ENCODE measurements at regions not wholly inside any gene's neighbourhood (a gene's known extent, or its start where the extent isn't known, plus 50 kb on each side); places are given as distances from the start of the nearest gene placed in this dataset.

GRCh38 chr4:161005746-161006145, 1158.1 kb downstream of the FSTL5 start (continued):
- TF ChIP-seq ZBTB33 (IDR thresholded peaks at IDR 0.05) (no peak), HDAC6 (IDR thresholded peaks at IDR 0.05; ENCODE audit: unreplicated experiment) (no peak), CBX3 (IDR thresholded peaks at IDR 0.05; ENCODE audit: borderline replicate concordance, low read depth) (no peak), ZNF592 (IDR thresholded peaks at IDR 0.05) (no peak)

- intact Hi-C loops (cut with micrococcal nuclease; ENCODE audit: unreplicated experiment) (no loop called here), in situ Hi-C loops (cut with MboI) (no loop called here)
- Histone ChIP-seq H2AFZ (ENCODE audit: control insufficient read depth, low read depth, low read length) (no peak overlapping the region), H3K27ac (ENCODE audit: control insufficient read depth, insufficient read depth) (no peak overlapping the region), H4K20me1 (ENCODE audit: control insufficient read depth, insufficient read depth) (no peaks in the 10 kb centered on the region), H3K9ac (ENCODE audit: control insufficient read depth, insufficient read depth, low read length) (no peak overlapping the region), H3K4me2 (ENCODE audit: control insufficient read depth, insufficient read depth) (no peak overlapping the region), H3K36me3 (ENCODE audit: control insufficient read depth in 2 of 2, insufficient read depth in 2 of 2, low read length in 1 of 2) (no peaks in the 10 kb centered on the region), H3K4me3 (no peak overlapping the region), H3K9me3 (replicated peaks; ENCODE audit: control insufficient read depth, insufficient read depth, low read length) (no peaks in the 10 kb centered on the region), H3K79me2 (ENCODE audit: control insufficient read depth, insufficient read depth, low read length) (no peaks in the 10 kb centered on the region), H3K4me1 (ENCODE audit: control insufficient read depth, insufficient read depth, low read length) (no peaks in the 10 kb centered on the region), H3K27me3 (replicated peaks in 1 of 2; ENCODE audit: control insufficient read depth in 2 of 2, insufficient read depth in 2 of 2, low read length in 1 of 2) (no peaks in the 10 kb centered on the region)
- no TSS peak for BruUV-seq (replicated peaks)
- FAIRE-seq, result no peak
- TF ChIP-seq RUNX3 (IDR thresholded peaks at IDR 0.05; ENCODE audit: low read length), result no peak
- TF ChIP-seq ZBED1 (IDR thresholded peaks at IDR 0.05; ENCODE audit: borderline replicate concordance), result no peak
- TF ChIP-seq LARP7 (IDR thresholded peaks at IDR 0.05), result no peak
- TF ChIP-seq GABPA (IDR thresholded peaks at IDR 0.05; ENCODE audit: low read depth), result no peak
- TF ChIP-seq NFIC (IDR thresholded peaks at IDR 0.05; ENCODE audit: low read depth, low read length), result no peak
- TF ChIP-seq RAD21 (IDR thresholded peaks at IDR 0.05; ENCODE audit: insufficient read depth, low read depth, low read length), result no peak
- no peak for TF ChIP-seq BHLHE40 (IDR thresholded peaks at IDR 0.05; ENCODE audit: borderline replicate concordance in 1 of 2, low read depth in 2 of 2, low read length in 1 of 2)
- no peak for TF ChIP-seq BCL3 (IDR thresholded peaks at IDR 0.05; ENCODE audit: borderline replicate concordance, insufficient read depth, low read depth, low read length, poor library complexity, severe bottlenecking)
- no peak for TF ChIP-seq SMAD1 (IDR thresholded peaks at IDR 0.05; ENCODE audit: low read depth, partially characterized antibody)
- TF ChIP-seq ATF7 (IDR thresholded peaks at IDR 0.05; ENCODE audit: low read depth), result no peak
- no peak for TF ChIP-seq KLF5 (IDR thresholded peaks at IDR 0.05; ENCODE audit: partially characterized antibody)
- no peak for TF ChIP-seq TAF1 (IDR thresholded peaks at IDR 0.05; ENCODE audit: borderline replicate concordance, low read depth, low read length)
- TF ChIP-seq SMC3 (IDR thresholded peaks at IDR 0.05; ENCODE audit: borderline replicate concordance, low read length), result no peak
- CTCF ChIA-PET, result no interaction called here
- RAD21 ChIA-PET (ENCODE audit: unreplicated experiment), result no interaction called here
- no peak for ATAC-seq
- POLR2A ChIA-PET, result no interaction called here
- DNase-seq (ENCODE audit: low read depth, low spot score), result no peak
- SMC1A ChIA-PET (ENCODE audit: uncharacterized antibody, unreplicated experiment), result interaction anchor here (1.1 kb wide), 1 partner anchor 9 kb away, joined by 3 read pairs; no protein-coding TSS in a partner anchor
- 17% methylated on average over 2 of the region's 2 CpGs for WGBS (ENCODE audit: insufficient coverage, insufficient replicate concordance, low lambda C conversion rate, missing lambda C conversion rate)
Observed at GRCh38 chr4:161008527-161008926, 1155.3 kb downstream of the FSTL5 start.
